C4-2B (cell line): ENCODE measurements at regions not wholly inside any gene's neighbourhood (a gene's known extent, or its start where the extent isn't known, plus 50 kb on each side); places are given as distances from the start of the nearest gene placed in this dataset.
A peak's percentile ranks its signal among the peaks of the same experiment; 100 is the strongest.

Source experiments
- H3K27ac ChIP-seq: fragments of 450-650 bp; 2 replicates; pipeline ENCODE4 v1.5.1; 2017
- ZFX ChIP-seq: fragments of 450-650 bp; IDR thresholded peaks from 2 replicates; pipeline ENCODE4 v1.6.1; 2017
- TF ChIP-seq, protein P1 (sequence below): fragments of 450-650 bp; conservative IDR thresholded peaks from 2 replicates; pipeline ENCODE4 v1.5.1; 2017; ENCODE audit warnings: mild to moderate bottlenecking

DNA sequence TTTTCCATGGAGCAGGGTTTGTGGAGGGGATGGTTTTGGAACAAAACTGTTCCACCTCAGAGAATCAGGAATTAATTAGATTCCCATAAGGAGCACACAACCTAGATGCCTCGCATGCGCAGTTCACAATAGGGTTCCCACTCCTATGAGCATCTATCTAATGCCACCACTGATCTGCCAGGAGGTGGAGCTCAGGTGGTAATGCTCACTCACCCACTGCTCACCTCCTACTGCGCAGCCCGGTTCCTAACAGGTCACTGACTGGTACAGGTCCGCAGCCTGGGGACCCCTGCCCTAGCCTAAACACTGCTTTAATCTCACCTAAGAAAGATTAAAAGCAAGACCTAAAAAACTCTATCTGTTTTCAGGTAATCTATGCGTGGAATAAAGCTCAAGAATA, 553.0 kb downstream of the JRKL start:
- H3K27ac ChIP-seq = no peak overlapping the region
- no peak for TF ChIP-seq ZFX
- TF ChIP-seq, protein P1, sequence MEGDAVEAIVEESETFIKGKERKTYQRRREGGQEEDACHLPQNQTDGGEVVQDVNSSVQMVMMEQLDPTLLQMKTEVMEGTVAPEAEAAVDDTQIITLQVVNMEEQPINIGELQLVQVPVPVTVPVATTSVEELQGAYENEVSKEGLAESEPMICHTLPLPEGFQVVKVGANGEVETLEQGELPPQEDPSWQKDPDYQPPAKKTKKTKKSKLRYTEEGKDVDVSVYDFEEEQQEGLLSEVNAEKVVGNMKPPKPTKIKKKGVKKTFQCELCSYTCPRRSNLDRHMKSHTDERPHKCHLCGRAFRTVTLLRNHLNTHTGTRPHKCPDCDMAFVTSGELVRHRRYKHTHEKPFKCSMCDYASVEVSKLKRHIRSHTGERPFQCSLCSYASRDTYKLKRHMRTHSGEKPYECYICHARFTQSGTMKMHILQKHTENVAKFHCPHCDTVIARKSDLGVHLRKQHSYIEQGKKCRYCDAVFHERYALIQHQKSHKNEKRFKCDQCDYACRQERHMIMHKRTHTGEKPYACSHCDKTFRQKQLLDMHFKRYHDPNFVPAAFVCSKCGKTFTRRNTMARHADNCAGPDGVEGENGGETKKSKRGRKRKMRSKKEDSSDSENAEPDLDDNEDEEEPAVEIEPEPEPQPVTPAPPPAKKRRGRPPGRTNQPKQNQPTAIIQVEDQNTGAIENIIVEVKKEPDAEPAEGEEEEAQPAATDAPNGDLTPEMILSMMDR = no peak

DNA sequence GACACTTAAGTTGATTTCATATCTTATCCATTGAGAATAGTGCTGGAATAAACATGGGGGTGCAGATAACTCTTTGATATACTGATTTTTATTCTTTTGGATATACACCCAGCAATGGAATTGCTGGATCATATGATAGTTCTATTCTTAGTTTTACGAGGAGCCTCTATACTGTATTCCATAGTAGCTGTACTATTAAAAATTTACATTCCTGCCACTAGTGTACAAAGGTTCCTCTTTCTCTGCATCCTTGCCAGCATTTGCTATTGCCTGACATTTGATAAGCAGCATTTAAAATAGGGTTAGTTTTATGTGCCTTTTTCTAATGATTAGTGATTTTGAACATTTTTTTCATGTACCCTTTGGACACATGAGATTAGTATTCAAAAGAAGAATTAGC, 554.2 kb downstream of the JRKL start:
- H3K27ac ChIP-seq = no peak overlapping the region
- TF ChIP-seq, protein P1 = peak; percentile 25
- TF ChIP-seq ZFX = no peak

DNA sequence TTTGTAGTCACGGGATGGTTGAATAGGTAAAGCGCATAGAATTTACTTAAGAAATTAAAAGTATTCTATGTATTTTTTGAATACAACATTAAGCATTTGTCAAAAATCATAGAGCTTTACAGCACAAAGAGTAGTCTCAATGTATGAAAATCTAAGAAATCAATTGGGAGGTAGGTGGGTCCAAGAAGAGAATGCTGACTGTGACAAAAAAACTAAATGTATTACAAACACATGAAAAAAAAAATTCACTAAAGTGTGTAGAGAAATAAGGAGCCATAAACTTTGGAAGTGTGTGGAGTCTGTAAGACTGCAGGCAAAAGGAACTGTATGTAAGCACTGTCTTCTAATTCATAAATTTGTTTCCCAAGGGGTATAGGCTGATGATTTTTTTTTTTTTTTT, 558.3 kb downstream of the JRKL start:
- no peak overlapping the region for H3K27ac ChIP-seq
- TF ChIP-seq ZFX = no peak
- TF ChIP-seq, protein P1 = no peak

DNA sequence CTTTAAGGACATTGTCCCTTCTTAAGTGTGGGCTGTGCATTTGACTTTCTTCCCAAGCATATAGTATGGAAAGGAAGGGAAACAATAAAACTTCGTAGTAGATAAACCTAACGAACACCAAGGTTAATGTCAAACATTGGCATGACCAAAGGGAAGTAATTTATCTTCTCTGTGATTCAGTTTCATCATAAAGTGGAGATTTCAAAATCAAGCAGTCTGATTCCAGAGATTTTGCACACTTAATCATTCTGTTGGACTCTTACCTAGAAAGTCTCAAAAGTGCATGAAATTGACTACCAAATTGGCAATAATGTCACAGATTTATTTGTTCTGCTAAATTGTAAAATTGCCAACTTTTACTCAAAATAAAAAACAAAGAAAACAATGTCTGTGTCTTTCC, 559.7 kb downstream of the JRKL start:
- H3K27ac ChIP-seq = no peak overlapping the region
- no peak for TF ChIP-seq ZFX
- TF ChIP-seq, protein P1 = no peak

DNA sequence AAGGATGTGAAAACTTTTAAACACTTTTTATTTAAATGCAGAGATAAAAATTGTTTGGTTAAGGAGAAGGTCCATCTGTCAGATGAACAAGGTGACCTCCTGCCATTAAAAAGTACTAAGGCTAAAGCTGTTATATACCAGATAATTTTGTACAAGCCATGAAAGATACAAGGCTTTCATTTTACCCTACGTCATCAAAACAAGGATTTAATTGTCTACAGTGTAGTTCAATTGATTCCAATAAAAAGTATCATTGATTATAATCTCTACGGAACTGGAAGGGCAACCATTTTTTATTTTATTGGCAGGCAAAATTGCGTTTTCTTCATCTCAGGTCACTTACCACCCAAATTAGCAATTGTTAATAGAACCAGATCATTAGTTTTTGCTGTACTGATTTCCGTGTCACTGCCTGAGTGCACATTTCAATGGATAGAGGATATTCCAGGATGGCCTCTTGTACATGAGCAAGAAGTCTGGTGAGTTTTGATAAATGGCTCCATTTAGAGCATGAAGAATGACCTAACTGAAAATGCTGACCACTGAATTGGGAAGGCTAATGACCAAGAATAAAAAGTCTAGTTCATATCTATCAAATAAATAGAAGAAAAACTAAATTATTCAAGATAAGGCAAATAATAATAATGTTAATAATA, 564.9 kb downstream of the JRKL start:
- H3K27ac ChIP-seq = no peak overlapping the region
- TF ChIP-seq, protein P1 = no peak
- no peak for TF ChIP-seq ZFX

DNA sequence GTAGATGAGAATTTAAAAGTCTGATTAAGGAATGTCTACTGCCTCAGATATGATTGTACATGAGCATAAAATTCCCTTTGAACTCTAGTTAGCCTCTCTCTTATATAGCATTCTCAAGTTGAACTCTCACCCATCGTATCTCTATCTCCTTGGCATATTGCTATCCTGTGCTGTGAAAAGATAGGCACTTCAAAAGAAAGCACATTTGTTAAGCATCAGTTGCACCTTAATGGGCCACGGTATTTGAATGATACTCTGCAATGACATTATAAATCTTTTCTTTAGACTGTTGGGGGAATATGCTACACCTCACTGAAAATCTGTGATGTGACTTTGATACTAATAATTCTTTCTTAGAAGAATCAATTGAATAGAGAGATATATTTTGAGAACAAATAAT, 570.7 kb downstream of the JRKL start:
- TF ChIP-seq, protein P1 = no peak
- no peak for TF ChIP-seq ZFX
- no peak overlapping the region for H3K27ac ChIP-seq

DNA sequence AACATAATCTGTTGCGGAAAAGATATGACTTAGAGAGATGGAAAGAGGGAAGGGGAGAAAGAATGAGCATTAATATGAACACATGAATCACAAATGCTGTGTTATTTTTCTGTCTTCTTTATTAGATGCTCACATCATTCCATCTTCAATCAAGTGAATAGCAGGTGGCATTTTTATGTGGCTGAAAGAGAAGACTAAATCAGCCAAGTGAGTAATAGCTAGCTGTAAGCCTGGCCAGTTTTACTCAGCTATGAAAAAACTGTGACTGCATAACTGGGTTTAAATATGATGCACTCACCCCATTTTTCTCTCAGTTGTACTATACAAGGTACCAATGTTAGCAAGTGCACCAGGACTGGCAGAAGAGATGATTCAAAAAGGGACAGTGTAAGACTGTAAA, 571.1 kb downstream of the JRKL start:
- TF ChIP-seq ZFX = no peak
- TF ChIP-seq, protein P1 = no peak
- no peak overlapping the region for H3K27ac ChIP-seq
